ENCODE measurements at regions not wholly inside any gene's neighbourhood (a gene's known extent, or its start where the extent isn't known, plus 50 kb on each side); places are given as distances from the start of the nearest gene placed in this dataset.

- no peak overlapping the region for H3K27ac ChIP-seq
- TF ChIP-seq ZFX (IDR thresholded peaks at IDR 0.05; ENCODE audit: borderline replicate concordance) (no peak), CTCF (IDR thresholded peaks at IDR 0.05) (no peak)
Measured at GRCh38 chr5:173782671-173783101, 105.5 kb upstream of the CPEB4 start.

- no peak overlapping the region for H3K27ac ChIP-seq
- TF ChIP-seq ZFX (IDR thresholded peaks at IDR 0.05; ENCODE audit: borderline replicate concordance), result no peak
- no peak for TF ChIP-seq CTCF (IDR thresholded peaks at IDR 0.05)
Measured at GRCh38 chr5:173783371-173783770, 104.8 kb upstream of the CPEB4 start.

DNA sequence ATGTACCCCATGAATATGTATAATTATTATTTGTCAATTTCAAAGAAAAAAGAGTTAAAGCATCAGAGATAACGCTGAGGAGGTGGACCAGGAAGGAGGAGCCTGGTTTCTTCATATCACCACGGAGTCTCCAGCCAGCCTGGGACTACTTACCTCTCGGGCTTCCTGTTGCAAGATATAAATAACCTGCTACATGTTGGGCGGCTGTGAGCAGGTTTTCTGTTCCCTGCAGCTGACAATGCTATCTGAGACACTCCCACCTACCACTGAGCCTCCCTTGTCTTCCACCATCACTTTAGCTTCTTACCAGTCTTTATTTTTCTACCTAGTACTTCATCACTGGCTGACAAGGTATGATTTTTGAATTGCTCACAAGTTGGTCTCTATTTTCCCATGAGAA lies 102.7 kb upstream of the CPEB4 start:
- no peak overlapping the region for H3K27ac ChIP-seq
- no peak for TF ChIP-seq ZFX (IDR thresholded peaks at IDR 0.05; ENCODE audit: borderline replicate concordance)
- no peak for TF ChIP-seq CTCF (IDR thresholded peaks at IDR 0.05)

GRCh38 chr5:173785866-173786265 lies 102.3 kb upstream of the CPEB4 start:
- no peak for TF ChIP-seq ZFX (IDR thresholded peaks at IDR 0.05; ENCODE audit: borderline replicate concordance)
- no peak for TF ChIP-seq CTCF (IDR thresholded peaks at IDR 0.05)

DNA sequence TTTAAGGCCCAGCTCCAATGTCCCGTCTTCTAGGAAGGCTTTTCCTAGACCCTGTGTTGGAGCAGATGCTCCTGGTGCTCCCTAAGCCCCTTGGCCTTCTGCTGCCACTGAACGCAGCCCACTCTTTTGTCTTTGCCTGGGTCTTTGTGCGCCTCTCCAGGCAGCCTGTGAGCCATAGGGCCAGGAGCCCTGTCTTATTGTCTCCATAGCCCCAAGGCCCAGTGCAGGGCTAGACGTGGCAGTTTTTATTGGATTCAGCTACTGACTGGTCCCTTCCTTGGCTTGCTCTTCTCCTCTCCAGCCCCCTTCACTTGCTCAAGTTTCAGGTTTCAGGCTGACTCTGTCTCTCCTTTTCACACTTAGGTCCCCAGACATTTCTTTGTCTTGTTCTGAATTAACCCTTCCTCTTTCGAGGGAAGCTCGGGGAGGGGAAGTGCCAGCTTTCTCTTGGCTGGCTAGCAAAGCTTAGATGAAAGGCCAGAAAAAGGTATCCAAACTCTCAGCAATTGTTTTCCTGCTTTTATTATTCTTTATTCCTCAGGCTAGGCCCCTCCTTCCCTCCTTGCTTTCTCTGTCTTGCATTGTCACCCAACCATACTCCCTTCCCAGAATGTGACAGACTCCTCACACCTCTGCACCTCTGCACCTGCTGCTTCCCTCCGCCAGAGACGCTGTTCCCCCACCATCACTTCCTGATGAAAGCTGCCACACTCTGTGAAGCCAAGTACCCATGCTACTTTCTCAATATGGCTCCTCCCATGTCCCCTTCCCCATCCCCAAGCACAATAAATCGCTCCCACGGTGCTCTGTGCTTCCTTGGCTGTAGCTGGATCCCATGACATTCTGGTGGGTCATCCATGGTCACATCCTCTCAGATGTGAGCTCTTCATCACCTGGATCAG lies 101.6 kb upstream of the CPEB4 start:
- TF ChIP-seq CTCF (IDR thresholded peaks at IDR 0.05) (peak; percentile 66), ZFX (IDR thresholded peaks at IDR 0.05; ENCODE audit: borderline replicate concordance) (no peak)

More at GRCh38 chr5:173785866-173786265, 102.3 kb upstream of the CPEB4 start:
- H3K27ac ChIP-seq, result no peak overlapping the region

DNA sequence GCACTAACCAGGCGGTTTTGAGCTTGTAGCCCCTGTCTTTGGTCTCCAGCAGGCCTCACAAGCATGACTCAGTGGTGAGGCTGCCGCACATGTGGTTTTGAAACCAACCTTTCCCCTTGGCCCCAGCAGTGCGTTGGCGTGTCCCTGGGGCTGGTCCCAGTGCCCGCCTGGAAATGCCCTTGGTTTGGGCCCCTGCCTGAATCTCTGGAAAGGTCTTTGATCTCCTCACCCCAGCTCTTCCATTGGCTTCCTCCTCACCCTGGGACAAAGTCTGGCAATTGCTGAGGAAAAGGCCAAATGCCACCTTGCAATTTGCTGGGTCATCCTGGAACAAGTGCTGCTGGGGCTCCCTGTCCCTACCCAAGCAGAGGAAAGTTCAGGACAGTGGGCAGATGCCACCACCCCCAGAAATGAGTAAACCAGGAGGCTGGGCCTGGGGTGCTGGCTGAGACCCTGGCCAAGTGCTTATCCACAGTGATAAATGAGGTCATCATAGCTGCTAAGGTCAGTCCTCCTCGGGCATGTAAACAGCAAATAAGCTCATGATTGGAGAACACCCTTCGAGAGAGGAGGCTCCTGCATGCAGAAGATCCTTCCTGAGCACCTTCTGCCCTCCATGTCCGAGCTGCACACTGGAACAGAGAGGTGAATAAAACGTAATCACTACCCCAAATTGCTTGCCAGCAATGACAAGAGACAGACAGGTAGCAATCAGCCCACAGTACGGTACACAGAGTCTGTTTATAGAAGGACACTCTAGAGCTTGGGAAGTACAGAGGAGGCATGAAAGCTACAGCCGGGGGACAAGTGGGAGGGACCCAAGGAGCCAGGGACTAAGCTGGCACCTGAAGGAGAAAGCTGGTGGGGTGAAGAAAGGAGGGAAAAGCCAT lies 98.9 kb upstream of the CPEB4 start:
- TF ChIP-seq ZFX (IDR thresholded peaks at IDR 0.05; ENCODE audit: borderline replicate concordance) (no peak), CTCF (IDR thresholded peaks at IDR 0.05) (no peak)
- no peak overlapping the region for H3K27ac ChIP-seq

More for the DNA sequence above, 101.6 kb upstream of the CPEB4 start:
- H3K27ac ChIP-seq, result no peak overlapping the region
